Liver (tissue), 8 donors: ENCODE measurements at regions not wholly inside any gene's neighbourhood (a gene's known extent, or its start where the extent isn't known, plus 50 kb on each side); places are given as distances from the start of the nearest gene placed in this dataset.

ENCODE experiments used
- DNase-seq: peaks from one replicate; pipeline ENCODE4 v3.0.0-alpha.2; 2017; ENCODE audit warnings: low spot score
- H3K27ac ChIP-seq, 2 donors: one replicate each; pipeline ENCODE4 v1.7.0; 2013; ENCODE audit warnings: inconsistent platforms in 2 of 2, low read length in 2 of 2, control low read depth in 1 of 2, low read depth in 1 of 2, mild to moderate bottlenecking in 1 of 2
- H3K27me3 ChIP-seq, 4 donors: one replicate each; pipeline versions ENCODE4 v1.6.1 to v1.7.0; 2013; ENCODE audit warnings: low read length in 3 of 4, inconsistent platforms in 1 of 4, mild to moderate bottlenecking in 1 of 4, moderate library complexity in 1 of 4; ENCODE audit not compliant: control insufficient read depth in 4 of 4, insufficient read depth in 4 of 4
- H3K36me3 ChIP-seq, 4 donors: one replicate each; pipeline versions ENCODE4 v1.6.1 to v1.7.0; 2013; ENCODE audit warnings: low read length in 3 of 4, mild to moderate bottlenecking in 3 of 4, low read depth in 1 of 4, moderate library complexity in 1 of 4; ENCODE audit not compliant: control insufficient read depth in 4 of 4, insufficient read depth in 3 of 4
- H3K4me1 ChIP-seq, 4 donors: one replicate each; pipeline versions ENCODE4 v1.6.1 to v1.7.0; 2013; ENCODE audit warnings: low read length in 3 of 4, mild to moderate bottlenecking in 3 of 4, moderate library complexity in 1 of 4; ENCODE audit not compliant: control insufficient read depth in 4 of 4, insufficient read depth in 4 of 4
- H3K4me3 ChIP-seq, 3 donors: one replicate each; pipeline versions ENCODE4 v1.6.1 to v1.7.0; 2013; ENCODE audit warnings: low read length in 3 of 3, control low read depth in 1 of 3, low read depth in 1 of 3, mild to moderate bottlenecking in 1 of 3
- H3K9ac ChIP-seq, 2 donors: one replicate each; pipeline ENCODE4 v1.7.0; 2013; ENCODE audit warnings: low read length in 2 of 2, mild to moderate bottlenecking in 2 of 2, moderate library complexity in 2 of 2, control low read depth in 1 of 2, low read depth in 1 of 2
- H3K9me3 ChIP-seq, 4 donors: one replicate each; pipeline versions ENCODE4 v1.6.1 to v1.7.0; 2013; ENCODE audit warnings: low read length in 3 of 4; ENCODE audit not compliant: control insufficient read depth in 4 of 4
- ATF3 ChIP-seq: IDR thresholded peaks from 2 replicates; pipeline ENCODE4 v1.6.1; 2016; ENCODE audit warnings: antibody characterized with exemption
- CTCF ChIP-seq: fragments of 150-350 bp; IDR thresholded peaks from 2 replicates; pipeline ENCODE4 v1.5.1; 2017; ENCODE audit warnings: improper control_type of control experiment, low read depth, low read length; ENCODE audit not compliant: missing input control
- EGR1 ChIP-seq, 2 donors: IDR thresholded peaks; 2 replicates each; pipeline ENCODE4 v1.6.1; 2016 to 2018; ENCODE audit warnings: antibody characterized with exemption in 2 of 2, low read depth in 2 of 2
- FOXA1 ChIP-seq: IDR thresholded peaks from 2 replicates; pipeline ENCODE4 v1.6.1; 2016; ENCODE audit warnings: antibody characterized with exemption
- FOXA2 ChIP-seq: IDR thresholded peaks from 2 replicates; pipeline ENCODE4 v1.6.1; 2016; ENCODE audit warnings: antibody characterized with exemption
- GABPA ChIP-seq, 2 donors: IDR thresholded peaks in 1 of 2; conservative IDR thresholded peaks in 1 of 2; 2 replicates each; pipeline ENCODE4 v1.6.1; 2016; ENCODE audit warnings: antibody characterized with exemption in 2 of 2, mild to moderate bottlenecking in 1 of 2, moderate library complexity in 1 of 2
- HNF4A ChIP-seq, 2 donors: conservative IDR thresholded peaks; 2 replicates each; pipeline ENCODE4 v1.6.1; 2016; ENCODE audit warnings: antibody characterized with exemption in 2 of 2, mild to moderate bottlenecking in 2 of 2
- HNF4G ChIP-seq: IDR thresholded peaks from 2 replicates; pipeline ENCODE4 v1.6.1; 2016; ENCODE audit warnings: antibody characterized with exemption
- JUND ChIP-seq, 2 donors: IDR thresholded peaks; 2 replicates each; pipeline ENCODE4 v1.6.1; 2016; ENCODE audit warnings: antibody characterized with exemption in 2 of 2
- MAX ChIP-seq: IDR thresholded peaks from 2 replicates; pipeline ENCODE4 v1.6.1; 2016; ENCODE audit warnings: antibody characterized with exemption
- NR2F2 ChIP-seq: IDR thresholded peaks from 2 replicates; pipeline ENCODE4 v1.6.1; 2016; ENCODE audit warnings: antibody characterized with exemption
- RAD21 ChIP-seq, 2 donors: IDR thresholded peaks; 2 replicates each; pipeline ENCODE4 v1.6.1; 2016; ENCODE audit warnings: antibody characterized with exemption in 2 of 2, mild to moderate bottlenecking in 2 of 2
- REST ChIP-seq: IDR thresholded peaks from 2 replicates; pipeline ENCODE4 v1.6.1; 2016; ENCODE audit warnings: antibody characterized with exemption, mild to moderate bottlenecking
- RXRA ChIP-seq, 2 donors: IDR thresholded peaks; 2 replicates each; pipeline ENCODE4 v1.6.1; 2017 to 2018; ENCODE audit warnings: antibody characterized with exemption in 2 of 2, mild to moderate bottlenecking in 1 of 2
- SP1 ChIP-seq: IDR thresholded peaks from 2 replicates; pipeline ENCODE4 v1.6.1; 2018; ENCODE audit warnings: antibody characterized with exemption, mild to moderate bottlenecking
- TAF1 ChIP-seq: conservative IDR thresholded peaks from 2 replicates; pipeline ENCODE4 v1.6.1; 2016; ENCODE audit warnings: antibody characterized with exemption, mild to moderate bottlenecking
- YY1 ChIP-seq: IDR thresholded peaks from 2 replicates; pipeline ENCODE4 v1.6.1; 2016; ENCODE audit warnings: antibody characterized with exemption, mild to moderate bottlenecking
- ZBTB33 ChIP-seq: IDR thresholded peaks from 2 replicates; pipeline ENCODE4 v1.6.1; 2016; ENCODE audit warnings: antibody characterized with exemption
- WGBS: extraction: QIAGEN DNeasy Blood & Tissue Kit; methylation state at CpG from one replicate; pipeline ENCODE4 v1.1.7; 2013; 5-methylcytosine and 5-hydroxymethylcytosine counted together
- donor health status: healthy.
- donor health status: healthy.
- donor health status: healthy.
- donor health status: healthy.
- donor health status: healthy.

- 44% methylated on average over 1 of the region's 1 CpG for WGBS
- Histone ChIP-seq H3K9me3 (no peaks in the 10 kb centered on the region), H3K4me3 (no peak overlapping the region), H3K27ac (no peak overlapping the region), H3K4me1 (no peaks in the 10 kb centered on the region), H3K36me3 (no peaks in the 10 kb centered on the region), H3K9ac (no peak overlapping the region), H3K27me3 (peaks cover 0 to 2% (median 0%) of the 10 kb centered on the region in 4 donors)
- DNase-seq, result no peak
- TF ChIP-seq EGR1 (IDR thresholded peaks at IDR 0.05; ENCODE audit: low read depth in 2 of 2) (no peak), TAF1 (no peak), REST (no peak), ZBTB33 (no peak), CTCF (no peak), RAD21 (IDR thresholded peaks at IDR 0.05) (no peak), FOXA2 (no peak), HNF4A (conservative IDR thresholded peaks at IDR 0.05) (no peak), ATF3 (no peak), FOXA1 (no peak), RXRA (IDR thresholded peaks at IDR 0.05) (no peak), JUND (IDR thresholded peaks at IDR 0.05) (no peak), SP1 (no peak), YY1 (no peak), GABPA (IDR thresholded peaks at IDR 0.05 in 1 of 2, conservative IDR thresholded peaks at IDR 0.05 in 1 of 2) (no peak), MAX (no peak), HNF4G (no peak), NR2F2 (no peak)
Observed at GRCh38 chr1:191588905-191589304, 569.4 kb upstream of the RGS18 start.
